NCI-H1436 (cell line): ENCODE measurements at regions not wholly inside any gene's neighbourhood (a gene's known extent, or its start where the extent isn't known, plus 50 kb on each side); places are given as distances from the start of the nearest gene placed in this dataset.

Experiments
- DNase-seq: peaks from one replicate; lab custom pipeline; 2025; lab: John Stamatoyannopoulos, UW

GRCh38 chr2:11102956-11103860, 52.1 kb upstream of the SLC66A3 start:
- DNase-seq, result peak; percentile 47

DNA sequence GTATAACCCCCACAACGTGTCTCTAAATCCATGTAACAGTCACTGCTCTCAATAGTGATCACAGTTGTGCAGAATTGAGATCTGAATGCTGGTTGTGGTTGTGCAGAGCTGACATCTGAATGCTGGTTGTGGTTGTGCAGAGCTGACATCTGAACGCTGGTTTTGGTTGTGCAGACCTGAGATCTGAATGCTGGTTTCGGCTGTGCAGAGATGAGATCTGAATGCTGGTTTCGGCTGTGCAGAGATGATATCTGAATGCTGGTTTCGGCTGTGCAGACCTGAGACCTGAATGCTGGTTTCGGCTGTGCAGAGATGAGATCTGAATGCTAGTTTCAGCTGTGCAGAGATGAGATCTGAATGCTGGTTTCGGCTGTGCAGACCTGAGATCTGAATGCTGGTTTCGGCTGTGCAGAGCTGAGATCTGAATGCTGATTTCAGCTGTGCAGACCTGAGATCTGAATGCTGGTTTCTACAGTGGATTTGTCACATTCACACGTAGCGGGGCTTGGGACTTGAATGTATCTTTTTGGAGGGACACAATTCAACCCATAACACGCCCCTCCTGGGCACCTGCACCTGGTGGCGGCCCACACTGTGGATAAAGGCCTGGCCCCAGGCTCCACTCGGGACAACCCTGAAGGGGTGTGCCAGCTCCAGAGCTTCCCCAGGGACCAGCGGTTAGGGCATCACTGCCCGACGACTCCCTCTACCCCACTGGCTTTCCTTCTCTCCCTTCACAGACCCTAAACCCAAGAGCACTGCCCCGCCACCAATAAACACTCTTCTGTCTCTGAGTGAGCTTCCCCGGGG, 51.1 kb upstream of the SLC66A3 start:
- no peak for DNase-seq

GRCh38 chr2:11104794-11105660, 50.2 kb upstream of the SLC66A3 start:
- no peak for DNase-seq
